Stimulated activated CD4-positive, alpha-beta T cell treated with anti-CD3 and anti-CD28 coated beads, TNF-alpha, amount 100 ng/mL, for 48 hours (primary cell): ENCODE measurements at regions not wholly inside any gene's neighbourhood (a gene's known extent, or its start where the extent isn't known, plus 50 kb on each side); places are given as distances from the start of the nearest gene placed in this dataset.
"Not testable (repeated sequence)": the region's sequence is repeated elsewhere in the genome, so short reads cannot be mapped to it uniquely, and the experiment has no call there.

Experiments used
- DNase-seq, 3 donors: peaks; one replicate each; pipeline ENCODE4 v3.0.0-alpha.2; 2020; ENCODE audit warnings: low read depth in 3 of 3

- no peak for DNase-seq
Observed at GRCh38 chr5:82494942-82495341, 216.8 kb upstream of the RPS23 start.

- no peak for DNase-seq
Observed at GRCh38 chr5:82493221-82493620, 215.1 kb upstream of the RPS23 start.

GRCh38 chr5:82491397-82491796 is 213.2 kb upstream of the RPS23 start:
- no peak for DNase-seq

DNA sequence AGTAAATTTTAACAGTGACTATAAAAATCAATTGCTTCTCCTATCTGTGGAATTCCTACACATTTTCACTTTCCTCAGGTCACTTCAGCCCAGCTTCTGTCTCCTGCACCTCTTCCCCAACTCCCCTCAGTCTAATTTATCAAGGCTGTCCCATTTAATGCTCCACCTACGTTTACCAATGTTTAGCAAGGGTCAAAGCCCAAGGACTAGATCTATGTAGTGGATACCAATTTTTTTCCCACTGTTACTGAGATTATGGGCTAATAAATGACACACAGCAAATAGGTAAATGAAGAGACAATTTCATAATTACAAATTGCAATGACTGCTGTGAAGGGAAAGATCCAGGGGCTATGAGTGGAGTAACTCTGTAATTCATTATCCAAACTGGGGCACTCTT is 211.5 kb upstream of the RPS23 start:
- DNase-seq = no peak

DNA sequence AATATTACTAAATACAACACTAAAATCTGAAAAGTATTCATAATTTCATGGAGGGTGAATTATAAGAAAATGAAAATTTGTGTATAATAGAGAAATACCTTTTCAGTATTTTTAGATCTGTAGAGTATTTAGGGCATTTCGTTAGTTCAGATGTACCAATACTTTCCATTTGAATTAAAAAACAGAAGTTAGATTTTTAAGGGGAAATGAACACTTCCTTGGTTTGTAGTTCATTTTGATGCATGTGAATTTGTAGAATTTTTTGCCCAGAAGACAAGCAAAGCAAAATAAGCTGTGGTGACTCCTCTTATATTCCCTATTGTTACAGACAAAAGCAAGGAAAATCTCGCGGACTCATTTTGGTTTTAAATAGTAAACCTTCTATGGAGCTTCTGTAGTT is 209.0 kb upstream of the RPS23 start:
- DNase-seq = no peak

GRCh38 chr5:82480331-82480730 is 202.2 kb upstream of the RPS23 start:
- DNase-seq = no peak

DNA sequence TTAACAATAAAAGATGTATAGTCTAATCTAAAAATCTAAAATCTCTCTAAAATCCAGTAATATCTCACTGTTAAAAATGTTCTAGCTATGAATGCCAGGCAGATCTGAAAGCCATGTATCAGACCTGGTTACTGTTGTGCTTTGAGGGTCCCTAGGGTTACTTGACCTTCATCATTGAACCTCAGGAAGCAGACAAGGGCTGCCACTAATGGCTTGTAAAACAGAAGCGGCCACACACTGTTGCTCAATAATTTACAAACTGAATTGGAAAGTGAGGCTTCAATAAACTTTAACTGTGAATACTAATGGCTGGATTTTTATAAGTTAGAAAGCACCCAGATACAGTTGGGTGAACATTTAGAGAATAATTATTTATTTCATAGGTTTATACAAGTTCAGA is 198.0 kb upstream of the RPS23 start:
- no peak for DNase-seq

DNA sequence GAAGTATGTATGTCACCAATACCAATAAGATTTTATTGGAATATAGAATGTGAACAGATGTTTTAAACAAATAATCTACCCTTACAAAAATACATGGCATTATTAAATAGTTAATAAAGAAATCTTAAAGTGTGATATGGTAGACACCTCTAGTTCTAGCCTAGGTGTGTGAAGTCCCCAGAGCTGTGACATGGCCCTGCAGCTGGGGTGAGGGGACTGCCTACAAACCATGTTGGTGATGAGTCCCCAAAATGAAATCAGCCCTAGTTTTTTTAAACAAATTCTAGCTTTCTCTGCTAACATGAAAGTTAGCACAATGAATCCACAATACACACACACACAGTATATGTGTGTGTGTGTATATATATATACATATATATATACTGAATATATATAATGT is 195.1 kb upstream of the RPS23 start:
- DNase-seq = no peak

DNA sequence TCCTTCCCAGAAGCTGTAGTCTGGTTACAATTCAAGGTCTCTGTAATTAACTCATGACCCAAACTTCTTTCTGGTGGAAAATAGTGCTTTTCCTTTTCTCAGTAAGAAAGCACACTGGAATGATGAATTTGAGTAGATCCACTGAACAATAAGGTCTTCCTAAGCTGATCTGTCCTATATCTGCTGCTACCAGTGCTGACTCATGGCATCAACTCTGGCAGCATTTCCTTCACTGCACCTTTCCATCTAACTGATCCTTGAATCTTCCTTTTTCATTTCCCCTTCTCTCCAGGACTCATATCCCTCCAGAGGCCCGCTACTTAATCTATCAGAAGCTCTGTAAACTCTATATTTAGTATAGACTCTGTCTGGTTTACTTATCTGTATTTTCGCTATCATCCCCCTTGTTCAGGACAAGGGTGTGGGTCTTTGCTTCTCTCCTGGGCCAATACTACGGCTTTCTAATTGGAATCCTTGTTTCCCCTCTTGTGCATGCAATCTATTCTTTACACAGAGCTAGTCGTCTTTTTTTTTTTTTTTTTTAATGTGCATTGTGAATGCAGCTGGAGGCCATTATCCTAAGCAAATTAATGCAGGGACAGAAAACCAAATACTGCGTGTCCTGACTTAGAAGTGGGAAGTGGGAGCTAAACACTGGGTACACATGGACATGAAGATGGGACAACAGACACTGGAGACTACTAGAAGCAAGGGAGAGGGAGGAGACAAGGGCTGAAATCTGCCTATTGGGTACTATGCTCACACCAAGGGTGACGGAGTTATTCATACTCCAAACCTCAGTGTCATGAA is 192.2 kb upstream of the RPS23 start:
- DNase-seq = no peak

- no peak for DNase-seq
Observed at GRCh38 chr5:82466986-82467561, 188.9 kb upstream of the RPS23 start.

- DNase-seq = no peak
Observed at GRCh38 chr5:82465235-82465634, 187.1 kb upstream of the RPS23 start.

DNA sequence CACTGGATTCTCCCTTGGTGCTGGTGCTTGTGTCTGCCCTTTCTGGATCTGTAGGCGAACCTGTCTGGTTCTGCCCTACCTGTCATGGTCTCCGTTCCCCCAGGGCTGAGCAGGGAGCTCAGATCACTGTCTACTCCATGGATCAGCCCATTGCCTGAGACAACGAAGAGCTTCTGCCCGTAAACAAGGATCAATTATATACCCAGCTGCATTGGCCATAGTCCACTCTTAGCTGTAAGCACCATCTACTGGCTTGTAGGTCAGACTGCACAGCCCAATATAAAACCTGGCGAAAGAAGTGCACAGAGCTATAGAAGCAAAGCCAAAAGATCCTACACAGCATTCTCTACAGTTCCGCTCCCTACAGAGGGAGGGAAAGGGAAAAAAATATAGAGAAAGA is 181.5 kb upstream of the RPS23 start:
- no peak for DNase-seq

- DNase-seq = not testable (repeated sequence)
Observed at GRCh38 chr5:82455317-82455716, 177.2 kb upstream of the RPS23 start.

DNA sequence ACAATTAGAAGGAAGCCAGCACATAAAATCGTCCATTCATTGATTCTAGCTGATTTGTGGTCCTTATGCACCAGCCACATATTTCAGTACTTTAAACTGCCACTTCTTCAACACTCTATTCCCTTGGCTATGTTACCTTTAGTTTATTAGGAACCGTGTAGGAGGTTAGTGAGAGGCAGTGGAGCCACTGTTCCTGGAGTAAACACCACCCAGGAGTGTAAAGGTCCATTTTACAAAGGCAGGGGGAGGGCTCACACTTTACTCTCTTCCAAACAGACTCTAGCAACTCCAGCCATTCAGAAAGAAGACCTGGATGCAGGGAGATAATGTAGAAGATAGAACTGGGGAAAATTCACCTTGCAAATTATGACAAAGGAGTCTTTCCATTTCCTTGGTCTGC is 170.2 kb upstream of the RPS23 start:
- DNase-seq = no peak

DNA sequence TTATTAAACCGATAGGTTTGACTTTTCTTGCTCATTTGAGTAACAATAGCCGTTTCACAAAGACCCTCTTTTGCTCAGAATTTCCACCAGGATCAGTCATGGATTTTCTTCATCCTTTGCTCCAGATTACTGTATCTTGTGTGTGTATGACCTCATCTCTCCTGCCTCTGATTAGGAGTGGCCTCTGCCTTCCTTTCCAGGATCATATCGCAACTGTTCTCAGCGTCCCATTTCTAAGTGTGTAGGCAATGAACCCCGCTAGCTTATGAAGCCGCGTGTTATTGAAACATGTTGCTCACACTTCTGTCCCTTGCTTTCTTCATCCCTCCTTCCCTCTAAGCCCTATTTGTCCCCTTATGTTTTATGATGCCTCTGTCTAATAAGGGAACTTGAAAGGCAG is 169.8 kb upstream of the RPS23 start:
- no peak for DNase-seq

GRCh38 chr5:82446809-82447208 is 168.7 kb upstream of the RPS23 start:
- DNase-seq = no peak

- no peak for DNase-seq
Observed at GRCh38 chr5:82445726-82446335, 167.7 kb upstream of the RPS23 start.

- no peak for DNase-seq
Observed at GRCh38 chr5:82439750-82440445, 161.7 kb upstream of the RPS23 start.

DNA sequence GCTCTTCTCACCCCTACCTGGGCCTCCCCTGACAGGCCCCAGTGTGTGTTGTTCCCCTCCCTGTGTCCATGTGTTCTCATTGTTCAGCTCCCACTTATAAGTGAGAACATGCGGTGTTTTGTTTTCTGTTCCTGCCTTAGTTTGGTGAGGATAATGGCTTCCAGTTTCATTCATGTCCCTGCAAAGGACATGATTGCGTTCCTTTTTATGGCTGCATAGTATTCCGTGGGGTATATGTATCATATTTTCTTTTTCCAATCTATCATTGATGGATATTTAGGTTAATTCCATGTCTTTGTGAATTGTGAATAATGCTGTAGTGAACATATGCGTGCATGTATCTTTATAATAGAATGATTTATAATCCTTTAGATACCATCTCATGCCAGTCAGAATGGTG is 159.4 kb upstream of the RPS23 start:
- DNase-seq = not testable (repeated sequence)

GRCh38 chr5:82436291-82436690 is 158.1 kb upstream of the RPS23 start:
- no peak for DNase-seq

GRCh38 chr5:82434696-82435660 is 156.8 kb upstream of the RPS23 start:
- DNase-seq = not testable (repeated sequence)
